CD14-positive monocyte (primary cell): ENCODE measurements at regions not wholly inside any gene's neighbourhood (a gene's known extent, or its start where the extent isn't known, plus 50 kb on each side); places are given as distances from the start of the nearest gene placed in this dataset.
A peak's percentile ranks its signal among the peaks of the same experiment; 100 is the strongest.

Experiments used
- DNase-seq, 3 donors: peaks; one replicate each; pipeline ENCODE4 v3.0.0-alpha.2; 2011 to 2022
- H2AFZ ChIP-seq: 2 replicates; pipeline ENCODE4 v1.6.0; 2012; ENCODE audit warnings: mild to moderate bottlenecking, low read depth, low read length, inconsistent platforms; ENCODE audit not compliant: insufficient read depth, poor library complexity, severe bottlenecking
- H3K27ac ChIP-seq, 2 donors: 1 replicate in 1 of 2; 2 replicates in 1 of 2; pipeline ENCODE4 v1.5.1; 2012 to 2013; ENCODE audit warnings: low read length in 2 of 2, control low read depth in 1 of 2, inconsistent platforms in 1 of 2, low read depth in 1 of 2, mild to moderate bottlenecking in 1 of 2
- H3K27me3 ChIP-seq, 2 donors: one replicate each; pipeline versions ENCODE4 v1.6.0 to v1.6.1; 2011 to 2013; ENCODE audit warnings: low read length in 2 of 2; ENCODE audit not compliant: control insufficient read depth in 2 of 2, insufficient read depth in 2 of 2
- H3K36me3 ChIP-seq, 2 donors: replicated peaks in 1 of 2; 1 replicate in 1 of 2; 2 replicates in 1 of 2; pipeline versions ENCODE4 v1.5.1 to v1.6.1; 2012 to 2013; ENCODE audit warnings: low read length in 2 of 2, control low read depth in 1 of 2, inconsistent platforms in 1 of 2, mild to moderate bottlenecking in 1 of 2; ENCODE audit not compliant: insufficient read depth in 2 of 2, control insufficient read depth in 1 of 2
- H3K4me1 ChIP-seq, 2 donors: 1 replicate in 1 of 2; 2 replicates in 1 of 2; pipeline versions ENCODE4 v1.5.1 to v1.6.1; 2012 to 2013; ENCODE audit warnings: low read length in 2 of 2, control low read depth in 1 of 2, inconsistent platforms in 1 of 2, mild to moderate bottlenecking in 1 of 2, moderate library complexity in 1 of 2; ENCODE audit not compliant: insufficient read depth in 2 of 2, control insufficient read depth in 1 of 2
- H3K4me2 ChIP-seq: replicated peaks from 2 replicates; pipeline ENCODE3; 2012; ENCODE audit warnings: low read length, moderate library complexity, mild to moderate bottlenecking; ENCODE audit not compliant: poor library complexity, severe bottlenecking; ENCODE audit errors: extremely low read depth
- H3K4me3 ChIP-seq, 3 experiments: fragments of 200-600 bp in 1 of 3; sonication (generic) in 1 of 3; replicated peaks in 1 of 3; 1 replicate in 2 of 3; 2 replicates in 1 of 3; pipeline ENCODE4 v1.5.1; 2011 to 2013; ENCODE audit warnings: low read length in 3 of 3, mild to moderate bottlenecking in 3 of 3, control low read depth in 2 of 3, low read depth in 2 of 3, inconsistent platforms in 1 of 3, moderate library complexity in 1 of 3
- H3K79me2 ChIP-seq: 2 replicates; pipeline ENCODE4 v1.6.0; 2012; ENCODE audit warnings: mild to moderate bottlenecking, control low read depth, inconsistent platforms, low read length, moderate library complexity; ENCODE audit not compliant: insufficient read depth
- H3K9ac ChIP-seq: 2 replicates; pipeline ENCODE4 v1.6.0; 2017; ENCODE audit warnings: low read length, mild to moderate bottlenecking; ENCODE audit not compliant: insufficient read depth, poor library complexity, severe bottlenecking
- H3K9me3 ChIP-seq, 2 donors: replicated peaks in 1 of 2; 1 replicate in 1 of 2; 2 replicates in 1 of 2; pipeline versions ENCODE4 v1.5.1 to v1.6.1; 2012 to 2013; ENCODE audit warnings: low read length in 2 of 2, control low read depth in 1 of 2; ENCODE audit not compliant: control insufficient read depth in 1 of 2, insufficient read depth in 1 of 2
- H4K20me1 ChIP-seq: 2 replicates; pipeline ENCODE4 v1.6.0; 2012; ENCODE audit warnings: mild to moderate bottlenecking, low read length, control low read depth, moderate library complexity; ENCODE audit not compliant: insufficient read depth
- H3K27ac Mint-ChIP-seq, 7 donors: one replicate each; pipeline ENCODE4 v1.8.0; 2020; ENCODE audit warnings: mild to moderate bottlenecking in 7 of 7, mixed read lengths in 7 of 7, moderate library complexity in 6 of 7, inconsistent platforms in 2 of 7
- H3K27me3 Mint-ChIP-seq, 3 donors: one replicate each; pipeline ENCODE4 v1.8.0; 2021 to 2022; ENCODE audit warnings: low read depth in 3 of 3, mild to moderate bottlenecking in 3 of 3, mixed read lengths in 3 of 3, moderate library complexity in 3 of 3, inconsistent platforms in 1 of 3
- H3K36me3 Mint-ChIP-seq, 2 donors: one replicate each; pipeline ENCODE4 v1.8.0; 2020; ENCODE audit warnings: mixed read lengths in 2 of 2, inconsistent platforms in 1 of 2, mild to moderate bottlenecking in 1 of 2
- H3K4me1 Mint-ChIP-seq: one replicate; pipeline ENCODE4 v1.8.0; 2020; ENCODE audit warnings: mild to moderate bottlenecking, mixed read lengths
- H3K4me3 Mint-ChIP-seq, 2 donors: one replicate each; pipeline ENCODE4 v1.8.0; 2020; ENCODE audit warnings: mild to moderate bottlenecking in 2 of 2, mixed read lengths in 2 of 2, moderate library complexity in 1 of 2
- H3K9me3 Mint-ChIP-seq, 7 donors: one replicate each; pipeline ENCODE4 v1.8.0; 2020 to 2022; ENCODE audit warnings: mixed read lengths in 7 of 7, mild to moderate bottlenecking in 6 of 7, moderate library complexity in 6 of 7, inconsistent platforms in 2 of 7
- WGBS: methylation state at CpG from one replicate; pipeline ENCODE4 v1.1.5; 2013; ENCODE audit warnings: missing lambda C conversion rate; ENCODE audit not compliant: insufficient coverage; 5-methylcytosine and 5-hydroxymethylcytosine counted together
- intact Hi-C, 2 donors: fragments of 100-400 bp; cut with micrococcal nuclease; formaldehyde crosslinking; loops; one replicate each; pipeline versions ENCODE4 v1.15.0 to v1.15.1; 2023
- TF ChIP-seq, protein P1 (sequence below): fragments of 200-600 bp; IDR thresholded peaks from one replicate; pipeline ENCODE4 v1.8.0; 2022; ENCODE audit warnings: antibody characterized with exemption, mild to moderate bottlenecking

DNA sequence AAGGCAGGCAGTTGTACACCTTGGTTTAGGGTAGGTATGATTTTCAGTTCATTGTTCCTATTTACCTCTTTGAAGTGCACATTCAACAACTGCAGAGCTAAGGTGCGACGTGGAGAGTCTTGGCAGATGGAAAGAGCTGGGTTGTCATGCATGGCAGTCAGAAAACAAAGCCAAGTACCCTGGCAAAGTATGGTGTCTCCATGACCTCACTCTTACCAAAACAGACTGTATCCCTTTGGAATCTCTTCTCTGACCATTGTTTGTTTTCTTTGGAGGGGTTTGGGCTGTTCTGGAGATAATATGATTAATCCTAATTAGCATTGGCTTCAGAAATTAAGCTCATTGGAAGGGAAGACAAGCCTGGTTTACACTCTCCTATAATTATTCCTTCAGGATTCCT lies 665.7 kb downstream of the DNAH5 start:
- no peak overlapping the region for H3K9ac ChIP-seq
- no peaks in the 10 kb centered on the region for H4K20me1 ChIP-seq
- DNase-seq: no peak
- H3K27ac ChIP-seq: no peak overlapping the region
- Mint-ChIP-seq H3K4me3 (no peak overlapping the region), H3K27me3 (no peaks in the 10 kb centered on the region), H3K36me3 (no peaks in the 10 kb centered on the region), H3K27ac (no peak overlapping the region), H3K9me3 (peaks cover 0 to 1% (median 0%) of the 10 kb centered on the region in 7 donors), H3K4me1 (no peaks in the 10 kb centered on the region)
- H2AFZ ChIP-seq: no peak overlapping the region
- H3K4me1 ChIP-seq: no peaks in the 10 kb centered on the region
- no CpG with 5 or more reads among the region's 2 CpGs for WGBS
- H3K9me3 ChIP-seq: no peaks in the 10 kb centered on the region
- H3K27me3 ChIP-seq: no peaks in the 10 kb centered on the region
- intact Hi-C loops: no loop called here
- H3K79me2 ChIP-seq: no peaks in the 10 kb centered on the region
- no peak overlapping the region for H3K4me2 ChIP-seq
- TF ChIP-seq, protein P1, sequence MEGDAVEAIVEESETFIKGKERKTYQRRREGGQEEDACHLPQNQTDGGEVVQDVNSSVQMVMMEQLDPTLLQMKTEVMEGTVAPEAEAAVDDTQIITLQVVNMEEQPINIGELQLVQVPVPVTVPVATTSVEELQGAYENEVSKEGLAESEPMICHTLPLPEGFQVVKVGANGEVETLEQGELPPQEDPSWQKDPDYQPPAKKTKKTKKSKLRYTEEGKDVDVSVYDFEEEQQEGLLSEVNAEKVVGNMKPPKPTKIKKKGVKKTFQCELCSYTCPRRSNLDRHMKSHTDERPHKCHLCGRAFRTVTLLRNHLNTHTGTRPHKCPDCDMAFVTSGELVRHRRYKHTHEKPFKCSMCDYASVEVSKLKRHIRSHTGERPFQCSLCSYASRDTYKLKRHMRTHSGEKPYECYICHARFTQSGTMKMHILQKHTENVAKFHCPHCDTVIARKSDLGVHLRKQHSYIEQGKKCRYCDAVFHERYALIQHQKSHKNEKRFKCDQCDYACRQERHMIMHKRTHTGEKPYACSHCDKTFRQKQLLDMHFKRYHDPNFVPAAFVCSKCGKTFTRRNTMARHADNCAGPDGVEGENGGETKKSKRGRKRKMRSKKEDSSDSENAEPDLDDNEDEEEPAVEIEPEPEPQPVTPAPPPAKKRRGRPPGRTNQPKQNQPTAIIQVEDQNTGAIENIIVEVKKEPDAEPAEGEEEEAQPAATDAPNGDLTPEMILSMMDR: no peak
- no peaks in the 10 kb centered on the region for H3K36me3 ChIP-seq
- H3K4me3 ChIP-seq: no peak overlapping the region

DNA sequence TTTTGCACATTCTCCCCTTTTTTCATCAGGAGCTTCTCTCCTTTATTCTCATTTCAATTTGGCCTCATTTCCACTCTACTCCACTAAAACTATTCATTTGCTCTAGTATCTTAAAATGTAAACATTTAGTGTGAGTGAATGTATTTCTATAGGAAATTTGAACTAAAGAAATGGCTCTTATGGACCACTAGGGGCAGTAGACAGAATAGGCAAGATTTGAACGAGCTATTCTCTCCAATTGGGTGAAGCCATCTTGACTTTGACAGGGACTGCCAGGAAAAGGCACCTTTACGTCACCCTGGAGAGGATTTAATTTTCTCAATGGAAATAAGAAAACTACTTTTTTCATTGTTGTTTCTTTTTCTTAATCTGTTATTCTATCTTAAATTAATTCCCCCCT lies 666.3 kb downstream of the DNAH5 start:
- no peaks in the 10 kb centered on the region for H3K36me3 Mint-ChIP-seq
- TF ChIP-seq, protein P1: peak; percentile 14
- WGBS: 60% methylated on average over 1 of the region's 2 CpGs
- Histone ChIP-seq H3K4me3 (no peak overlapping the region), H3K79me2 (no peaks in the 10 kb centered on the region), H3K36me3 (no peaks in the 10 kb centered on the region), H3K27me3 (no peaks in the 10 kb centered on the region), H3K4me1 (no peaks in the 10 kb centered on the region), H3K9ac (no peak overlapping the region), H3K9me3 (no peaks in the 10 kb centered on the region), H2AFZ (no peak overlapping the region), H3K27ac (no peak overlapping the region), H4K20me1 (no peaks in the 10 kb centered on the region), H3K4me2 (no peak overlapping the region)
- H3K27ac Mint-ChIP-seq: no peak overlapping the region
- peaks cover 0 to 1% (median 0%) of the 10 kb centered on the region in 7 donors for H3K9me3 Mint-ChIP-seq
- H3K4me3 Mint-ChIP-seq: no peak overlapping the region
- H3K4me1 Mint-ChIP-seq: no peaks in the 10 kb centered on the region
- no peak for DNase-seq
- intact Hi-C loops: no loop called here
- no peaks in the 10 kb centered on the region for H3K27me3 Mint-ChIP-seq
